Astrocyte of the spinal cord (primary cell): ENCODE measurements at regions not wholly inside any gene's neighbourhood (a gene's known extent, or its start where the extent isn't known, plus 50 kb on each side); places are given as distances from the start of the nearest gene placed in this dataset.

Experiments used
- DNase-seq: peaks from one replicate; pipeline ENCODE4 v3.0.0; 2011; ENCODE audit warnings: low read depth, low spot score
- H3K4me3 ChIP-seq: 2 replicates; pipeline ENCODE4 v1.5.1; 2011; ENCODE audit warnings: low read depth, mild to moderate bottlenecking, low read length, moderate library complexity
- in situ Hi-C: cut with HindIII; loops from 2 replicates; pipeline ENCODE4 v1.10.0; 2017; ENCODE audit warnings: low sequenced_read_pairs
- TF ChIP-seq, protein P1 (sequence below): IDR thresholded peaks from 2 replicates; pipeline ENCODE4 v1.5.1; 2012; ENCODE audit warnings: low read depth, mild to moderate bottlenecking, low read length, inconsistent platforms

GRCh38 chr1:29831500-29832117 is 595.3 kb downstream of the PTPRU start:
- H3K4me3 ChIP-seq = no peak overlapping the region
- no peak for DNase-seq
- in situ Hi-C loops = no loop called here
- TF ChIP-seq, protein P1, sequence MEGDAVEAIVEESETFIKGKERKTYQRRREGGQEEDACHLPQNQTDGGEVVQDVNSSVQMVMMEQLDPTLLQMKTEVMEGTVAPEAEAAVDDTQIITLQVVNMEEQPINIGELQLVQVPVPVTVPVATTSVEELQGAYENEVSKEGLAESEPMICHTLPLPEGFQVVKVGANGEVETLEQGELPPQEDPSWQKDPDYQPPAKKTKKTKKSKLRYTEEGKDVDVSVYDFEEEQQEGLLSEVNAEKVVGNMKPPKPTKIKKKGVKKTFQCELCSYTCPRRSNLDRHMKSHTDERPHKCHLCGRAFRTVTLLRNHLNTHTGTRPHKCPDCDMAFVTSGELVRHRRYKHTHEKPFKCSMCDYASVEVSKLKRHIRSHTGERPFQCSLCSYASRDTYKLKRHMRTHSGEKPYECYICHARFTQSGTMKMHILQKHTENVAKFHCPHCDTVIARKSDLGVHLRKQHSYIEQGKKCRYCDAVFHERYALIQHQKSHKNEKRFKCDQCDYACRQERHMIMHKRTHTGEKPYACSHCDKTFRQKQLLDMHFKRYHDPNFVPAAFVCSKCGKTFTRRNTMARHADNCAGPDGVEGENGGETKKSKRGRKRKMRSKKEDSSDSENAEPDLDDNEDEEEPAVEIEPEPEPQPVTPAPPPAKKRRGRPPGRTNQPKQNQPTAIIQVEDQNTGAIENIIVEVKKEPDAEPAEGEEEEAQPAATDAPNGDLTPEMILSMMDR = no peak

- in situ Hi-C loops = no loop called here
Observed at GRCh38 chr1:29830916-29831315, 594.6 kb downstream of the PTPRU start.

GRCh38 chr1:29830383-29830782 is 594.1 kb downstream of the PTPRU start:
- DNase-seq = no peak
- in situ Hi-C loops = no loop called here
- no peak overlapping the region for H3K4me3 ChIP-seq
- TF ChIP-seq, protein P1 = no peak

More at GRCh38 chr1:29830916-29831315, 594.6 kb downstream of the PTPRU start:
- DNase-seq = no peak
- TF ChIP-seq, protein P1 = no peak
- H3K4me3 ChIP-seq = no peak overlapping the region

- H3K4me3 ChIP-seq = no peak overlapping the region
- in situ Hi-C loops = no loop called here
- no peak for DNase-seq
- TF ChIP-seq, protein P1 = no peak
Observed at GRCh38 chr1:29829448-29830344, 593.4 kb downstream of the PTPRU start.

GRCh38 chr1:29828526-29829447 is 592.5 kb downstream of the PTPRU start:
- DNase-seq = no peak
- TF ChIP-seq, protein P1 = no peak
- in situ Hi-C loops = no loop called here
- no peak overlapping the region for H3K4me3 ChIP-seq

DNA sequence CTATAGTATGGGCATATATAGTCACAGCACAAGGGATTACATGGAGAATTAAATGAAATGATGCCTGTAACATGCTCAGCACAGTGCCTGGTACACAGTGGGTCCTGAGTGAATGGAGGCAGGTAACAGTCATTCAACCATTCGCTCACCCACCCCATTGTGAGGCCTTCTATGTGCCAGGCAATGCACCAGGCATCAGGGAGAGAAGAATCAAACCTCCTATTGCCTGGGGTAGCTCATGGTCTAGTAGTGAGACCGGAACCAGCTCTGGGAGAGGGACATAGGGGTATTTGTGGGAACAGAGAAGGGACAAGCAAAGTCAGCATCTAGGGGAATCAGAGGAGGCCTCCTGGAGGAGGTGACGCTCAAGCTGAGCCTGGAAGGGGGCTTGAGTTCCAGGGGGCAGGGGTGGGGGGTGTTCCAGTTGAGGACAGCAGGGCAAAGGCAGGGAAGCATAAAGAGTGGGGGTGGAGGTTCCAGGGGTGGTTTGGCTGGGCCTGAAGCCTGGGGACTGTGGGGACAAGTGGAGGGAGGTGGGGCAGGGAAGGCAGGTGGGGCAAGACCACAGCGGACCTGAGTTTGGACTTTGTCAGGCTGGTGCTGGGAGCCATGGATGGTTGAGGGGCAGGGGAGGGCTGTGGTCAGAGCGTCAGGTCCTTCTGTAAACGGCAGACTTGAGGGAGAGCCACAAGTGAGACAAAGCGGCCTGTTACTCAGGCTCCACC is 591.6 kb downstream of the PTPRU start:
- in situ Hi-C loops = no loop called here
- TF ChIP-seq, protein P1 = no peak
- no peak overlapping the region for H3K4me3 ChIP-seq
- DNase-seq = no peak
